ENCODE measurements at regions not wholly inside any gene's neighbourhood (a gene's known extent, or its start where the extent isn't known, plus 50 kb on each side); places are given as distances from the start of the nearest gene placed in this dataset.

DNA sequence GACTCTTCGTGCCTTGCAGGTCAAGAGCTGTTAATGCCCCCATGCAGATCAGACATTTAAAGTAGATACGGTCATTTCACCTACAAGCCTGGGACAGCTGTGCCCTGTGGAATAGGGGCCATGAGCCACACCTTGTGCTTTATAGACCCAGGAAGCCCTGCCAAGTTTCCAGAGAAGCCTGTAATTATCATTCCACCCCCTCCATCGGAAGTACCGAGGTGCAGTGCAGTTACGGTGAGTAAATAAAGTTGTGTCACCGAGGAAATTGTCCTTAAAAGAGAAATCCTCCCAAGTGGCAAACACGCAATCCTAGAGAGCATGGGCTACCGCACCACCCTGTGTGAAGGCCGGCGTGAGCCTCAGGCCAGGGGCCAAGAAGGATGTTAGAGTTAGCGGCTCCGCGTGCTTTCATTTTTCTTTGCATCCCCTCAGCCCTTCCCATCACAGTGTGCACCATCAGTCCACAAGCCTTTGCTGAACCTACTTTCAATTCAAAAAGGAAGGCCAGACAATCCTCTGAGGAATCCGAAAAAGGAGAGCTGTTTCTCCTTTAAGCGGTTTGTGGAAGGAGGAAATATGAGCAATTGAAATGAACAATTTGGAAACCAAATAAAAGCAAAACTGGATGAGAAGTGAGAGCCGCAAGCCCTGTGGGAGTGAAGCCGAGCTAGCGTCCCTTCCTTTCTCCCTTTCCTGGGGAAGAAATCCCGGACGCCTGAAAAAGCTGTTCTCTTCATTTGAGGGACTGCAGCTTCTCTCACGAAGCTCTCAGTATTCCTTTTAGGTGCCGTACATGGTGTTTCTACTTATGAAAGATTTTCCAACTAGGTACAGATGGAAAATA is 183.3 kb upstream of the PDE10A start:
- no peaks in the 10 kb centered on the region for H3K36me3 ChIP-seq (ENCODE audit: control insufficient read depth, insufficient read depth, low read length)
- no peaks in the 10 kb centered on the region for H3K79me1 ChIP-seq (ENCODE audit: low read depth in 1 of 2, low read length in 2 of 2)
- H4K91ac ChIP-seq (ENCODE audit: insufficient read depth, low read depth, low read length): no peak overlapping the region; the same call in 1 of the 2 replicates
- H3K56ac ChIP-seq (ENCODE audit: extremely low read depth, insufficient read depth, low read length): no peak overlapping the region
- no peak overlapping the region for H2BK120ac ChIP-seq (ENCODE audit: low read depth, low read length)
- no peak overlapping the region for H3K18ac ChIP-seq (ENCODE audit: low read depth, low read length)
- no peaks in the 10 kb centered on the region for H3K9me3 ChIP-seq (ENCODE audit: control insufficient read depth, insufficient read depth, low read length)
- no peak overlapping the region for H3K27ac ChIP-seq (ENCODE audit: insufficient read depth, low read length)
- dilution Hi-C loops (cut with HindIII; ENCODE audit: low sequenced_read_pairs, unreplicated experiment) (no loop called here), in situ Hi-C loops (cut with MboI; ENCODE audit: low sequenced_read_pairs) (no loop called here), intact Hi-C loops (cut with micrococcal nuclease) (no loop called here)
- no peak overlapping the region for H2BK20ac ChIP-seq (ENCODE audit: low read depth, low read length)
- H3K9ac ChIP-seq (ENCODE audit: low read depth, low read length): no peak overlapping the region
- no peak overlapping the region for H2BK5ac ChIP-seq (ENCODE audit: low read depth, low read length, poor library complexity, severe bottlenecking)
- H3K9me1 ChIP-seq (ENCODE audit: insufficient read depth, low read length): 0 out of 2 replicates have a peak, but pooled peaks cover 2% of the 10 kb centered on the region
- ChIA-PET CTCF (interaction anchor here (1.0 kb wide), 1 partner anchor 17 kb away, joined by 3 read pairs; no protein-coding TSS in a partner anchor), POLR2A (ENCODE audit: unreplicated experiment) (no interaction called here)
- DNase-seq: peak; percentile 8
- no peaks in the 10 kb centered on the region; the same call in 1 of the 2 replicates for H4K20me1 ChIP-seq (ENCODE audit: insufficient read depth, low read length)
- no peak overlapping the region for H3K4ac ChIP-seq (ENCODE audit: low read depth, low read length)
- peak overlapping the region; percentile 40 for H2AFZ ChIP-seq (replicated peaks; ENCODE audit: low read length, poor library complexity)
- no peak overlapping the region for H2BK15ac ChIP-seq (ENCODE audit: low read depth, low read length)
- BruUV-seq (replicated peaks): no TSS peak
- H3K4me1 ChIP-seq (ENCODE audit: control insufficient read depth, insufficient read depth, low read length): peaks cover 4% of the 10 kb centered on the region
- peak overlapping the region; percentile 55 for H3K4me2 ChIP-seq (ENCODE audit: low read depth, low read length)
- no peak; the same call in 1 of the 2 replicates for ATAC-seq (ENCODE audit: low read depth)
- no peak overlapping the region for H2AK9ac ChIP-seq (replicated peaks; ENCODE audit: low read depth, low read length, poor library complexity)
- peak overlapping the region; percentile 13; the same call in 1 of the 2 replicates for H3K23ac ChIP-seq (ENCODE audit: low read depth, low read length)
- H3K4me3 ChIP-seq (ENCODE audit: insufficient read depth, low read depth, low read length): peak overlapping the region; percentile 29; the same call in 1 of the 2 replicates
- H3K27me3 ChIP-seq (ENCODE audit: control insufficient read depth, insufficient read depth, low read length): no peaks in the 10 kb centered on the region
- no peak overlapping the region for H4K8ac ChIP-seq (ENCODE audit: low read depth in 2 of 2, low read length in 2 of 2)
- no peak overlapping the region for H2AK5ac ChIP-seq (ENCODE audit: low read depth, low read length)
- H4K5ac ChIP-seq (ENCODE audit: low read depth, low read length): no peak overlapping the region
- H3K14ac ChIP-seq (replicated peaks; ENCODE audit: low read depth, low read length): no peak overlapping the region
- 58% methylated on average over 7 of the region's 22 CpGs; no CpG with 5 or more reads in 1 of the 2 experiments for WGBS, 2 experiments (ENCODE audit: extremely low coverage in 2 of 2, insufficient read length in 1 of 2)
- TF ChIP-seq CHD1 (IDR thresholded peaks at IDR 0.05; ENCODE audit: low read depth, low read length) (no peak), POLR2A (IDR thresholded peaks at IDR 0.05; ENCODE audit: low read depth, low read length) (no peak), MXI1 (IDR thresholded peaks at IDR 0.05; ENCODE audit: borderline replicate concordance, low read depth, low read length) (no peak), RAD21 (IDR thresholded peaks at IDR 0.05; ENCODE audit: low read length) (no peak), RCOR1 (IDR thresholded peaks at IDR 0.05; ENCODE audit: insufficient replicate concordance, low read length) (no peak), RFX5 (IDR thresholded peaks at IDR 0.05; ENCODE audit: low read depth, low read length) (no peak), SMC3 (IDR thresholded peaks at IDR 0.05; ENCODE audit: low read depth, low read length) (no peak), FOS (IDR thresholded peaks at IDR 0.05; ENCODE audit: low read depth, low read length) (no peak), BHLHE40 (IDR thresholded peaks at IDR 0.05; ENCODE audit: low read depth, low read length) (no peak), NFE2L2 (IDR thresholded peaks at IDR 0.05; ENCODE audit: low read depth, low read length) (no peak), MAFK (IDR thresholded peaks at IDR 0.05; ENCODE audit: low read depth, low read length) (no peak), MAZ (IDR thresholded peaks at IDR 0.05; ENCODE audit: borderline replicate concordance, low read depth, low read length) (no peak)
- TF ChIP-seq, protein P1, sequence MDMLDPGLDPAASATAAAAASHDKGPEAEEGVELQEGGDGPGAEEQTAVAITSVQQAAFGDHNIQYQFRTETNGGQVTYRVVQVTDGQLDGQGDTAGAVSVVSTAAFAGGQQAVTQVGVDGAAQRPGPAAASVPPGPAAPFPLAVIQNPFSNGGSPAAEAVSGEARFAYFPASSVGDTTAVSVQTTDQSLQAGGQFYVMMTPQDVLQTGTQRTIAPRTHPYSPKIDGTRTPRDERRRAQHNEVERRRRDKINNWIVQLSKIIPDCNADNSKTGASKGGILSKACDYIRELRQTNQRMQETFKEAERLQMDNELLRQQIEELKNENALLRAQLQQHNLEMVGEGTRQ (IDR thresholded peaks at IDR 0.05; ENCODE audit: low read depth, low read length): no peak
- TF ChIP-seq, protein P2, sequence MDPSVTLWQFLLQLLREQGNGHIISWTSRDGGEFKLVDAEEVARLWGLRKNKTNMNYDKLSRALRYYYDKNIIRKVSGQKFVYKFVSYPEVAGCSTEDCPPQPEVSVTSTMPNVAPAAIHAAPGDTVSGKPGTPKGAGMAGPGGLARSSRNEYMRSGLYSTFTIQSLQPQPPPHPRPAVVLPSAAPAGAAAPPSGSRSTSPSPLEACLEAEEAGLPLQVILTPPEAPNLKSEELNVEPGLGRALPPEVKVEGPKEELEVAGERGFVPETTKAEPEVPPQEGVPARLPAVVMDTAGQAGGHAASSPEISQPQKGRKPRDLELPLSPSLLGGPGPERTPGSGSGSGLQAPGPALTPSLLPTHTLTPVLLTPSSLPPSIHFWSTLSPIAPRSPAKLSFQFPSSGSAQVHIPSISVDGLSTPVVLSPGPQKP (IDR thresholded peaks at IDR 0.05; ENCODE audit: borderline replicate concordance, low read depth, low read length): no peak
- TF ChIP-seq, protein P3, sequence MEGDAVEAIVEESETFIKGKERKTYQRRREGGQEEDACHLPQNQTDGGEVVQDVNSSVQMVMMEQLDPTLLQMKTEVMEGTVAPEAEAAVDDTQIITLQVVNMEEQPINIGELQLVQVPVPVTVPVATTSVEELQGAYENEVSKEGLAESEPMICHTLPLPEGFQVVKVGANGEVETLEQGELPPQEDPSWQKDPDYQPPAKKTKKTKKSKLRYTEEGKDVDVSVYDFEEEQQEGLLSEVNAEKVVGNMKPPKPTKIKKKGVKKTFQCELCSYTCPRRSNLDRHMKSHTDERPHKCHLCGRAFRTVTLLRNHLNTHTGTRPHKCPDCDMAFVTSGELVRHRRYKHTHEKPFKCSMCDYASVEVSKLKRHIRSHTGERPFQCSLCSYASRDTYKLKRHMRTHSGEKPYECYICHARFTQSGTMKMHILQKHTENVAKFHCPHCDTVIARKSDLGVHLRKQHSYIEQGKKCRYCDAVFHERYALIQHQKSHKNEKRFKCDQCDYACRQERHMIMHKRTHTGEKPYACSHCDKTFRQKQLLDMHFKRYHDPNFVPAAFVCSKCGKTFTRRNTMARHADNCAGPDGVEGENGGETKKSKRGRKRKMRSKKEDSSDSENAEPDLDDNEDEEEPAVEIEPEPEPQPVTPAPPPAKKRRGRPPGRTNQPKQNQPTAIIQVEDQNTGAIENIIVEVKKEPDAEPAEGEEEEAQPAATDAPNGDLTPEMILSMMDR (conservative IDR thresholded peaks at IDR 0.05; ENCODE audit: low read depth, low read length): no peak
